Caco-2 (cell line): ENCODE measurements at regions not wholly inside any gene's neighbourhood (a gene's known extent, or its start where the extent isn't known, plus 50 kb on each side); places are given as distances from the start of the nearest gene placed in this dataset.

Experiments used
- BruUV-seq: library from RNA; stranded (reverse); fragments of 400-500 nt; replicated peaks from 2 replicates; lab custom pipeline; 2021; lab: Mats Ljungman, UMichigan
- CTCF ChIA-PET: fragments of 300-600 bp; sonication (Branson Sonifier 250); formaldehyde crosslinking; loops from one replicate; lab custom pipeline; 2022; ENCODE audit warnings: antibody characterized with exemption; lab: Charles Lee
- POLR2A ChIA-PET: fragments of 300-600 bp; sonication (Branson Sonifier 250); formaldehyde crosslinking; loops from one replicate; lab custom pipeline; 2022; ENCODE audit warnings: antibody characterized with exemption; lab: Charles Lee
- DNase-seq, 2 experiments: peaks; one replicate each; pipeline versions ENCODE4 v3.0.0 to v3.0.0-alpha.2; 2020 to 2022
- H3K27me3 ChIP-seq: replicated peaks from 2 replicates; pipeline ENCODE4 v1.6.0; 2011; ENCODE audit warnings: low read length; ENCODE audit not compliant: control insufficient read depth, insufficient read depth
- H3K36me3 ChIP-seq: 2 replicates; pipeline ENCODE4 v1.5.1; 2011; ENCODE audit warnings: low read length; ENCODE audit not compliant: control insufficient read depth, insufficient read depth
- H3K4me1 ChIP-seq: fragments of 250-450 bp; sonication (Bioruptor Pico); 2 replicates; pipeline ENCODE4 v1.5.1; 2020; ENCODE audit warnings: mild to moderate bottlenecking
- H3K4me3 ChIP-seq: 2 replicates; pipeline ENCODE4 v1.5.1; 2011; ENCODE audit warnings: low read depth, mild to moderate bottlenecking, control low read depth, low read length
- H3K9me3 ChIP-seq: fragments of 250-450 bp; sonication (Bioruptor Pico); 2 replicates; pipeline ENCODE4 v1.5.1; 2020; ENCODE audit warnings: mild to moderate bottlenecking, moderate library complexity
- H3K27ac Mint-ChIP-seq: one replicate; pipeline ENCODE4 v1.8.0; 2022; ENCODE audit warnings: mixed read lengths; ENCODE audit not compliant: unreplicated experiment
- H3K27me3 Mint-ChIP-seq: one replicate; pipeline ENCODE4 v1.8.0; 2022; ENCODE audit warnings: mixed read lengths; ENCODE audit not compliant: insufficient read depth, unreplicated experiment
- H3K36me3 Mint-ChIP-seq: one replicate; pipeline ENCODE4 v1.8.0; 2022; ENCODE audit warnings: mild to moderate bottlenecking, mixed read lengths; ENCODE audit not compliant: insufficient read depth, unreplicated experiment
- H3K4me1 Mint-ChIP-seq: one replicate; pipeline ENCODE4 v1.8.0; 2022; ENCODE audit warnings: low read depth, mixed read lengths; ENCODE audit not compliant: unreplicated experiment
- H3K4me3 Mint-ChIP-seq: one replicate; pipeline ENCODE4 v1.8.0; 2022; ENCODE audit warnings: mild to moderate bottlenecking, moderate library complexity, mixed read lengths; ENCODE audit not compliant: unreplicated experiment
- H3K9me3 Mint-ChIP-seq: one replicate; pipeline ENCODE4 v1.8.0; 2022; ENCODE audit warnings: mixed read lengths; ENCODE audit not compliant: unreplicated experiment
- intact Hi-C: fragments of 100-400 bp; cut with micrococcal nuclease; formaldehyde crosslinking; loops from one replicate; pipeline ENCODE4 v1.10.0; 2022; ENCODE audit not compliant: unreplicated experiment
- TF ChIP-seq, protein P1 (sequence below), 2 experiments: fragments of 200-600 bp in 1 of 2; IDR thresholded peaks; 1 replicate in 1 of 2; 2 replicates in 1 of 2; pipeline versions ENCODE4 v1.5.1 to v1.8.0; 2011 to 2022; ENCODE audit warnings: antibody characterized with exemption in 1 of 2, control low read depth in 1 of 2, inconsistent platforms in 1 of 2, low read depth in 1 of 2, low read length in 1 of 2, mild to moderate bottlenecking in 1 of 2, moderate library complexity in 1 of 2; ENCODE audit not compliant: insufficient read depth in 1 of 2, severe bottlenecking in 1 of 2, unreplicated experiment in 1 of 2

GRCh38 chr2:30371028-30371689, 75.9 kb upstream of the LCLAT1 start:
- no peaks in the 10 kb centered on the region for H3K4me1 Mint-ChIP-seq
- Histone ChIP-seq H3K27me3 (no peaks in the 10 kb centered on the region), H3K36me3 (no peaks in the 10 kb centered on the region), H3K4me1 (no peaks in the 10 kb centered on the region), H3K4me3 (no peak overlapping the region), H3K9me3 (no peaks in the 10 kb centered on the region)
- no peak overlapping the region for H3K4me3 Mint-ChIP-seq
- H3K9me3 Mint-ChIP-seq: no peaks in the 10 kb centered on the region
- BruUV-seq: no TSS peak
- TF ChIP-seq, protein P1, sequence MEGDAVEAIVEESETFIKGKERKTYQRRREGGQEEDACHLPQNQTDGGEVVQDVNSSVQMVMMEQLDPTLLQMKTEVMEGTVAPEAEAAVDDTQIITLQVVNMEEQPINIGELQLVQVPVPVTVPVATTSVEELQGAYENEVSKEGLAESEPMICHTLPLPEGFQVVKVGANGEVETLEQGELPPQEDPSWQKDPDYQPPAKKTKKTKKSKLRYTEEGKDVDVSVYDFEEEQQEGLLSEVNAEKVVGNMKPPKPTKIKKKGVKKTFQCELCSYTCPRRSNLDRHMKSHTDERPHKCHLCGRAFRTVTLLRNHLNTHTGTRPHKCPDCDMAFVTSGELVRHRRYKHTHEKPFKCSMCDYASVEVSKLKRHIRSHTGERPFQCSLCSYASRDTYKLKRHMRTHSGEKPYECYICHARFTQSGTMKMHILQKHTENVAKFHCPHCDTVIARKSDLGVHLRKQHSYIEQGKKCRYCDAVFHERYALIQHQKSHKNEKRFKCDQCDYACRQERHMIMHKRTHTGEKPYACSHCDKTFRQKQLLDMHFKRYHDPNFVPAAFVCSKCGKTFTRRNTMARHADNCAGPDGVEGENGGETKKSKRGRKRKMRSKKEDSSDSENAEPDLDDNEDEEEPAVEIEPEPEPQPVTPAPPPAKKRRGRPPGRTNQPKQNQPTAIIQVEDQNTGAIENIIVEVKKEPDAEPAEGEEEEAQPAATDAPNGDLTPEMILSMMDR (IDR thresholded peaks at IDR 0.05; ENCODE audit: insufficient read depth in 1 of 2, low read depth in 1 of 2, low read length in 1 of 2, severe bottlenecking in 1 of 2, unreplicated experiment in 1 of 2): no peak
- no peak overlapping the region for H3K27ac Mint-ChIP-seq
- intact Hi-C loops: no loop called here
- ChIA-PET CTCF (interaction anchor here (0.6 kb wide), 1 partner anchor 66 kb away, joined by 3 read pairs; no protein-coding TSS in a partner anchor), POLR2A (no interaction called here)
- no peak for DNase-seq
- H3K27me3 Mint-ChIP-seq: no peaks in the 10 kb centered on the region
- H3K36me3 Mint-ChIP-seq: no peaks in the 10 kb centered on the region

GRCh38 chr2:30371772-30372373, 75.2 kb upstream of the LCLAT1 start:
- Mint-ChIP-seq H3K27me3 (no peaks in the 10 kb centered on the region), H3K4me3 (no peak overlapping the region), H3K36me3 (no peaks in the 10 kb centered on the region), H3K9me3 (no peaks in the 10 kb centered on the region), H3K27ac (no peak overlapping the region), H3K4me1 (no peaks in the 10 kb centered on the region)
- Histone ChIP-seq H3K4me3 (no peak overlapping the region), H3K4me1 (no peaks in the 10 kb centered on the region), H3K36me3 (no peaks in the 10 kb centered on the region), H3K27me3 (no peaks in the 10 kb centered on the region), H3K9me3 (no peaks in the 10 kb centered on the region)
- POLR2A ChIA-PET: no interaction called here
- TF ChIP-seq, protein P1 (IDR thresholded peaks at IDR 0.05; ENCODE audit: insufficient read depth in 1 of 2, low read depth in 1 of 2, low read length in 1 of 2, severe bottlenecking in 1 of 2, unreplicated experiment in 1 of 2): no peak
- DNase-seq: no peak
- intact Hi-C loops: no loop called here
- BruUV-seq: no TSS peak
- CTCF ChIA-PET: no interaction called here

DNA sequence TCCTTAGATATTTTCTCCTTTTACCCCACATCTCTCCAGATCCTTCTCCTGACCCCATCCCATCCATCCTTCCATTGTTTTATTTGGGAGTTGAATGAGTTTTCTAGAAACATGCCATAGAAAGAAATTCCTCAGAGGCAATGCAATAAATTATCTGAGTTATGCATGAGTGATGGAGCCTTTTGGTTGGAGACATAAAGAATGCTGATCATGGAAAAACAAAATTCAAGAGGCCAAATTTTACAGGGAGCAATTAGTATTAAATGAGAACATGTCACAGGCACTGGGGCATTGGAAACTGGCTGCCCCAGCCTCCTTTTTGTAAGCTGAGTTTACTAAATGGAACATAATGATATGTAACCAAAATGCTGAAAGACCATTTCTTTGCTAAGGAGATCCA, 74.2 kb upstream of the LCLAT1 start:
- no peak overlapping the region for H3K4me3 ChIP-seq
- intact Hi-C loops: no loop called here

More for the DNA sequence above, 74.2 kb upstream of the LCLAT1 start:
- ChIA-PET CTCF (interaction anchor here (0.6 kb wide), 1 partner anchor 117 kb away, joined by 5 read pairs; no protein-coding TSS in a partner anchor), POLR2A (interaction anchor here (0.6 kb wide), 1 partner anchor 316 kb away, joined by 3 read pairs; no protein-coding TSS in a partner anchor)
- Mint-ChIP-seq H3K4me1 (no peaks in the 10 kb centered on the region), H3K27me3 (no peaks in the 10 kb centered on the region), H3K27ac (no peak overlapping the region), H3K36me3 (no peaks in the 10 kb centered on the region), H3K9me3 (no peaks in the 10 kb centered on the region), H3K4me3 (no peak overlapping the region)
- no TSS peak for BruUV-seq
- Histone ChIP-seq H3K27me3 (no peaks in the 10 kb centered on the region), H3K9me3 (no peaks in the 10 kb centered on the region), H3K4me1 (no peaks in the 10 kb centered on the region), H3K36me3 (no peaks in the 10 kb centered on the region)
- TF ChIP-seq, protein P1 (IDR thresholded peaks at IDR 0.05; ENCODE audit: insufficient read depth in 1 of 2, low read depth in 1 of 2, low read length in 1 of 2, severe bottlenecking in 1 of 2, unreplicated experiment in 1 of 2): no peak
- no peak for DNase-seq
